ENCODE measurements at regions not wholly inside any gene's neighbourhood (a gene's known extent, or its start where the extent isn't known, plus 50 kb on each side); places are given as distances from the start of the nearest gene placed in this dataset.

GRCh38 chr7:86002858-86003257 is 640.9 kb upstream of the GRM3 start:
- TF ChIP-seq CTCF (IDR thresholded peaks at IDR 0.05) (no peak), ZFX (IDR thresholded peaks at IDR 0.05; ENCODE audit: borderline replicate concordance) (no peak)
